Stimulated activated CD8-positive, alpha-beta memory T cell treated with anti-CD3 and anti-CD28 coated beads, Interleukin-2, amount 100 ng/mL, for 48 hours (primary cell): ENCODE measurements at regions not wholly inside any gene's neighbourhood (a gene's known extent, or its start where the extent isn't known, plus 50 kb on each side); places are given as distances from the start of the nearest gene placed in this dataset.

Source experiments
- DNase-seq, 2 donors: peaks; one replicate each; pipeline ENCODE4 v3.0.0-alpha.2; 2020; ENCODE audit warnings: low read depth in 2 of 2

- no peak for DNase-seq
These were observed 113.0 kb downstream of the DTHD1 start for GRCh38 chr4:36394352-36394903.

GRCh38 chr4:36399762-36400353 is 118.4 kb downstream of the DTHD1 start:
- peak in 1 of 2 donors; percentile 11 for DNase-seq

GRCh38 chr4:36402008-36402758 is 120.8 kb downstream of the DTHD1 start:
- no peak for DNase-seq

- no peak for DNase-seq
These were observed 129.9 kb downstream of the DTHD1 start for GRCh38 chr4:36411338-36411737.

- no peak for DNase-seq
These were observed 132.8 kb downstream of the DTHD1 start for GRCh38 chr4:36414248-36414647.

- DNase-seq = no peak
These were observed 135.7 kb downstream of the DTHD1 start for GRCh38 chr4:36417146-36417545.

GRCh38 chr4:36420111-36420679 is 138.8 kb downstream of the DTHD1 start:
- no peak for DNase-seq

GRCh38 chr4:36422607-36423006 is 141.2 kb downstream of the DTHD1 start:
- no peak for DNase-seq

- DNase-seq = no peak
These were observed 145.3 kb downstream of the DTHD1 start for GRCh38 chr4:36426741-36427140.

GRCh38 chr4:36427696-36428095 is 146.3 kb downstream of the DTHD1 start:
- DNase-seq = no peak

- no peak for DNase-seq
These were observed 151.2 kb downstream of the DTHD1 start for GRCh38 chr4:36432586-36432985.

- no peak for DNase-seq
These were observed 158.1 kb downstream of the DTHD1 start for GRCh38 chr4:36439556-36439955.

GRCh38 chr4:36445480-36445879 is 164.1 kb downstream of the DTHD1 start:
- no peak for DNase-seq

- no peak for DNase-seq
These were observed 164.9 kb downstream of the DTHD1 start for GRCh38 chr4:36446275-36446674.

GRCh38 chr4:36461344-36461743 is 179.9 kb downstream of the DTHD1 start:
- no peak for DNase-seq

GRCh38 chr4:36467670-36468069 is 186.3 kb downstream of the DTHD1 start:
- DNase-seq = no peak

GRCh38 chr4:36471903-36472302 is 190.5 kb downstream of the DTHD1 start:
- DNase-seq = no peak

- no peak for DNase-seq
These were observed 194.7 kb downstream of the DTHD1 start for GRCh38 chr4:36476135-36476534.

- DNase-seq = no peak
These were observed 196.4 kb downstream of the DTHD1 start for GRCh38 chr4:36477861-36478260.

- no peak for DNase-seq
These were observed 204.5 kb downstream of the DTHD1 start for GRCh38 chr4:36485885-36486284.

- DNase-seq = no peak
These were observed 208.4 kb downstream of the DTHD1 start for GRCh38 chr4:36489798-36490197.

GRCh38 chr4:36492041-36492440 is 210.6 kb downstream of the DTHD1 start:
- DNase-seq = no peak

- DNase-seq = no peak
These were observed 211.2 kb downstream of the DTHD1 start for GRCh38 chr4:36492590-36492989.
